ENCODE measurements at regions not wholly inside any gene's neighbourhood (a gene's known extent, or its start where the extent isn't known, plus 50 kb on each side); places are given as distances from the start of the nearest gene placed in this dataset.

GRCh38 chr14:28707814-28708213 is 58.8 kb upstream of the FOXG1 start:
- no peaks in the 10 kb centered on the region for H3K36me3 ChIP-seq (ENCODE audit: insufficient read depth, low read length)
- H3K4me2 ChIP-seq (ENCODE audit: insufficient read depth, low read length) = no peak overlapping the region
- no peaks in the 10 kb centered on the region for H3K4me1 ChIP-seq (ENCODE audit: insufficient read depth, low read length)
- no peak overlapping the region for H3K4me3 ChIP-seq (ENCODE audit: low read depth in 1 of 2, low read length in 2 of 2)
- TF ChIP-seq EZH2 (IDR thresholded peaks at IDR 0.05; ENCODE audit: borderline replicate concordance, low read depth, low read length, severe bottlenecking) = no peak
- no peak for TF ChIP-seq CTCF (IDR thresholded peaks at IDR 0.05; ENCODE audit: borderline replicate concordance, extremely low read depth, low read length, poor library complexity, severe bottlenecking)
- H3K9me3 ChIP-seq (ENCODE audit: insufficient read depth, low read length, severe bottlenecking) = no peaks in the 10 kb centered on the region
- DNase-seq = no peak
- H3K79me2 ChIP-seq (ENCODE audit: insufficient read depth, low read length) = no peaks in the 10 kb centered on the region
- no peaks in the 10 kb centered on the region for H3K27me3 ChIP-seq (ENCODE audit: insufficient read depth, low read length, poor library complexity)
- no peak overlapping the region for H2AFZ ChIP-seq (ENCODE audit: low read depth, low read length)
- H3K9ac ChIP-seq (ENCODE audit: low read depth, low read length) = no peak overlapping the region
- H4K20me1 ChIP-seq (ENCODE audit: insufficient read depth, low read length) = no peaks in the 10 kb centered on the region
- H3K27ac ChIP-seq (ENCODE audit: low read length) = no peak overlapping the region
- no peak for ATAC-seq (ENCODE audit: insufficient read depth, low read depth)

- H3K9ac ChIP-seq (ENCODE audit: low read depth, low read length) = no peak overlapping the region
- H4K20me1 ChIP-seq (ENCODE audit: insufficient read depth, low read length) = no peaks in the 10 kb centered on the region
- no peaks in the 10 kb centered on the region for H3K79me2 ChIP-seq (ENCODE audit: insufficient read depth, low read length)
- no peaks in the 10 kb centered on the region for H3K36me3 ChIP-seq (ENCODE audit: insufficient read depth, low read length)
- no peaks in the 10 kb centered on the region for H3K4me1 ChIP-seq (ENCODE audit: insufficient read depth, low read length)
- H3K27ac ChIP-seq (ENCODE audit: low read length) = no peak overlapping the region
- H3K27me3 ChIP-seq (ENCODE audit: insufficient read depth, low read length, poor library complexity) = no peaks in the 10 kb centered on the region
- H3K4me3 ChIP-seq (ENCODE audit: low read depth in 1 of 2, low read length in 2 of 2) = no peak overlapping the region
- no peak overlapping the region for H3K4me2 ChIP-seq (ENCODE audit: insufficient read depth, low read length)
- no peaks in the 10 kb centered on the region for H3K9me3 ChIP-seq (ENCODE audit: insufficient read depth, low read length, severe bottlenecking)
- DNase-seq = no peak
- H2AFZ ChIP-seq (ENCODE audit: low read depth, low read length) = no peak overlapping the region
- no peak for TF ChIP-seq EZH2 (IDR thresholded peaks at IDR 0.05; ENCODE audit: borderline replicate concordance, low read depth, low read length, severe bottlenecking)
- TF ChIP-seq CTCF (IDR thresholded peaks at IDR 0.05; ENCODE audit: borderline replicate concordance, extremely low read depth, low read length, poor library complexity, severe bottlenecking) = no peak
- ATAC-seq (ENCODE audit: insufficient read depth, low read depth) = no peak
Observed at GRCh38 chr14:28709571-28710305, 56.8 kb upstream of the FOXG1 start.
